NCI-H2107 treated with DMSO at 0.1 percent for 48 hours (cell line): ENCODE measurements at regions not wholly inside any gene's neighbourhood (a gene's known extent, or its start where the extent isn't known, plus 50 kb on each side); places are given as distances from the start of the nearest gene placed in this dataset.

Source experiments
- DNase-seq: peaks from one replicate; lab custom pipeline; 2025; ENCODE audit not compliant: unreplicated experiment; lab: John Stamatoyannopoulos, UW

DNA sequence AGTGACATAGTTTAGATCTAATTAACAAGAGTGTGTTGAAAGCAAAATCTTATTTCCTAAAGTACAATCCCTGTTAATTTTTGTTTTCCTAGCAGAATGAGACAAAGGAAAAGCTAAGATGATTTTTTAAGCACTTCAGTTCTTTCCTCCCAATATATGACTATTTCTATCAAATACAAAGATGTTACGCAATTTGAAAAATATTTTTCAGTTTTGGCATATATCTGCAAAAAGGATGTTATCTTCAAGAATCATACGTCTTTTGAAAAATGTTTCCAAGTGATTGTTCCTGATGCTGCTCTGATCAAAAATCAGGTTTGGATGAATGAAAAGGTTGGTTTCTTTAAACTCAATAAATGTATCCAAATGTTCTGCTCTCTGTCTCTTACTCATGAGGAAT lies 486.7 kb upstream of the CPEB2 start:
- no peak for DNase-seq

DNA sequence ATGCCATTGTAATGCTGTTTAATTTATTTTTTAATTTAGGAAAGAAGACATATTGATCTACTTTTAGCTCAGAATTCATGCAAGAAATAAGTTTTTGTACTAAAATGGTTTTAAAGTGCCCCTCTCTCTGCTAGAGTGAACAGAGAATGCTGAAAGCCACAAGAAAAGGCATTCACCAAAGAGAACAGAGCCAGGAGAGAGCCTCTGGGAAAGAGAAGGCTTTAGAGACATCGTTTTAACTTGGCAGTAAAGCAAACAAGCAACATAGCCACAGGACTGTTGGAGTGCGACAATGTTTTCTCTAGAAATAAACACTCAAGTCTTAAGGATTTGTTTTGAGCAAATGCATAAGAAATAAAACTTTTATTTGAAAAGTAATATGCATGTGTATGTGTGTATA lies 484.1 kb upstream of the CPEB2 start:
- no peak for DNase-seq

DNA sequence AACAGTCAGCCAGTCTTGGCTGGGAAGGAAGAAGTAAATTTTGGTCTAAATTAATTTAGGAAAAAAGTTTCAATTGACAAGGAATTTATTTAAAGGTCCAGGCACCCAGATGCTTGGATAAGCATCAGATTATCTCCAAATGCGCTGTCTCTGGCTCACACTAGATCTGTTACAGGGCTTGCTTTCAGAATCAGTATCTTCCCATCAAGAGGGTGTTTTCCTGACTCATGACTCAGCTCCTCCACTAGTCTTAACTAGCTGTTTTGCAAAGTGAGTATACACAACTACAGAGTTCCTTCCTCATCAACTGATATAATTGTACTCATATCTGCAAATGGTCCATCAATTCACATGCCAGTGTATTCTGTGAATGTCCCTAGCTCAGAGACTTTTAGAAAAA lies 482.1 kb upstream of the CPEB2 start:
- DNase-seq = no peak

- no peak for DNase-seq
Observed at GRCh38 chr4:14524276-14524675, 478.0 kb upstream of the CPEB2 start.

DNA sequence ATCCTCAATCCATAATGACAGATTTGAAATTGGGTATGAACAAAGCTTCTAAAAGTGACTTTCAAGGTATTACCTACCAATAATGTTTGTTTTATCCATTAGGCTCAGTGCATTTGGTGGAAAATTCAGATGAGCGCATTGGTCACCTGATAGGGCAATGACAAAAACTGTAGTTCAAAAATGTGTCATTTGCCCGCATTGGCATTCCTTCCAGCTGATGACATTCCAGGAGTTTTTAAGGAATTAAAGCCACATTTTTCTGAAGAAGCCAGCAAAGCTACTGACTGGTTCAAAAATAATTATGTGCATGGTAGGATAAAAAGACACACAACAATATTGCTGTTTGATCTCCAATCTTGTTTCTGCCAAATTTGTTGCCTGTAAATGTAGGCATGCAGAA lies 473.4 kb upstream of the CPEB2 start:
- DNase-seq = no peak

GRCh38 chr4:14529653-14530052 lies 472.6 kb upstream of the CPEB2 start:
- DNase-seq = no peak

GRCh38 chr4:14532436-14532835 lies 469.8 kb upstream of the CPEB2 start:
- DNase-seq = no peak

GRCh38 chr4:14539246-14539645 lies 463.0 kb upstream of the CPEB2 start:
- DNase-seq = no peak

DNA sequence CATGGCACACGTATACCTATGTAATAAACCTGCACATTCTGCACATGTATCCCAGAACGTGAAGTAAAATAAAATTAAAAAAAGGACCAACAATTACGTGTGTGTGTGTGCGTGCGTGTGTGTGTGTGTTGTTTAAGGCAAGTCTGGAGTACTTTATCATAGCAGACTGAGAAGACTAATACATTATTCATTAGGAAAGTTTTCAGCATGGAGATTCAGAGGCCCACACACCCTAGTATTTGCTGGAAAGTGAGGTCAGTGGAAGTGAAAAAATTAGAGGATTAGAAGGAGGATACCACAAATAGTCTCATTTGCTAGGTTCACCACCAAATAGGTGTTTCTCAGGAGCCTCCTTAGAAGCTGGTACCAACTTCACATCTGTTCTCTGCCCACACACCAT lies 457.1 kb upstream of the CPEB2 start:
- DNase-seq = no peak

- DNase-seq = no peak
Observed at GRCh38 chr4:14545807-14546206, 456.5 kb upstream of the CPEB2 start.

DNA sequence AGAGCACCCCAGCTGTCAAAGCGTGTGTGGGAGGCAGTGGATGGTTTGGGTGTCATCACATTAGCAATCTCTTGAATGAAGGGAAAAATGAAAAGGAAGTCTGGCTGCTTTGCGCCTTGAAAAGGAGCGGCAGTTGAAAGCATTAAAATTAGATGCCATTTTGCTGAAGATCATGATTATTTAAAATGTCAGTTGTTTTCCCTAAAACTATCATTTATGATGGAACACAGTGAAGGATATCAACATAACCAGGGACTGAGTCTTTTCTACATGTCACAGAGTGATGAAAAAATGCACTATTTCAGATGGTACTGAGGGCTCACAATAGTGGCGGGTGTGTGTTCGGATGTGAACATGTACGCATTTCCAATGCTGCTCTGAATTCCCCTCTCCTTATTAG lies 450.2 kb upstream of the CPEB2 start:
- no peak for DNase-seq

- no peak for DNase-seq
Observed at GRCh38 chr4:14559646-14560045, 442.6 kb upstream of the CPEB2 start.

DNA sequence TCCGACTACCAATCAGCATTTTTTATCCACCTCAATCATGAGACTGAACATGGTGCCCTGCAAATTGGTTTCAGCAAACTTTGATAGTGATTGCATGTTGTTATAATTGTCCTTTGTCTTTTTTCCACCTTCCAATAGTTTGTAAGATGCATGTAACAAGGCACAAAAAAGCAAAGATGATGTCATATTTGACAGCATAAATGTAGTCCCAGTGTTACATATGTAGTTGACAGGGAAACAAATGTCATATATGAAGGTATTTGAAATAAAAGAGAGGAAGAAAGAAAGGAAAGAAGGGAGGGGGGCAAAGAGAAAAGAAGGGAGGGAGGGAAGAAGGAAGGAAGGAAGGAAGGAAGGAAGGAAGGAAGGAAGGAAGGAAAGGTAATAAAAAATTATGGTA lies 441.7 kb upstream of the CPEB2 start:
- no peak for DNase-seq

DNA sequence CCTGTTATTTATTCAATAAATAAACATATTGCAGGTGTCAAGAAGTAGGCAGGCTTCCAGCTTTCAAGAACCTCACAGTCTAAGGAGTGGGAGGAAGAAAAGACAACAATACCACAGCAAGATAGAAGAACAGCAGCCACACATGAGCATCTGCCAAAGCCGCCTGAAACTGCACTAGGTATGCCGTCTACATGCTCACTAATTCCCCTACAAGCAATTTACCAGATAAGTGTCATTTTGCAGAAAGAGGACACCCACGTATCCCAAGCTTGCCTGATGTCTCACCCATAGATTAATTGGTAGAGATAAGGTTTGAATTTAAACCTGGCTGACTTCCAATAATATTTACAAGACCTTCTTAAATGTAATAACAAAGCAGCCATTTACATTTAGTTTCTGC lies 439.4 kb upstream of the CPEB2 start:
- DNase-seq = no peak

DNA sequence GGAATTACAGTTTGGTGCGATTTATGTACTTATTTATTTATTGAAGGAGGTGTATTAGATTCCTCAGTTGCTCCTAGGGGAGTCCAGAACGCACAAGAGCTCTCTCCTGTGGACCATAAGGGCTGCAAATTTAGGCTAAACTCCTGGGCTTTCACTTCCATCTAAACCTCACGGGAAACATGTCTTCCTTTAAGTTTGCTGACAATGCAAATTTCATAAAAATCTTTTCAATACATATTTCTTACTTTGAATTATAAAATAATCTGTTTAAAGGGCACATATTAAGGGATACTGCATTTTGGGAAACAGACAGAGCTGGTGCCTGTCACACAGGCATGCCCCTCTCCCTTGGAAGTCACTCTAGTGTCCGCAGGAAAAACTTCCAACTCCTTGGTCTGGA lies 438.0 kb upstream of the CPEB2 start:
- DNase-seq = no peak

DNA sequence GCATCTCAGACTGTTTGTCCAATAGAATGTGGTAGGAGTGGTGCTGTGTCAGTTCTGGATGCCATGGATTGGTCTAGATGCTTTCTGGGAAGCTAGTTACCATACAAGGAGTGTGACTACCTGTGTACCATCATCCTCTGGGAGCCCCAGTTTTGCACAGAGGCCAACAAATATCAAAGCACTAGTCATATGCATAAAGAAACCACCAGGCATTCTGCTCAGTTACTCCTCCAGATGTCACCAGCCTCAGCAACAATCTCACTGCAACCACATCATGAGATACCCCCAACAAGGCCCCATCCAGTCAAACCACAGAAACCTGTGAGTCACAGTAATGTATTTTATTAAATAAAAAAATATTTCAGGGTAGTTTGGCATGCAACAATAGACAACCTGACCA lies 435.8 kb upstream of the CPEB2 start:
- DNase-seq = no peak

DNA sequence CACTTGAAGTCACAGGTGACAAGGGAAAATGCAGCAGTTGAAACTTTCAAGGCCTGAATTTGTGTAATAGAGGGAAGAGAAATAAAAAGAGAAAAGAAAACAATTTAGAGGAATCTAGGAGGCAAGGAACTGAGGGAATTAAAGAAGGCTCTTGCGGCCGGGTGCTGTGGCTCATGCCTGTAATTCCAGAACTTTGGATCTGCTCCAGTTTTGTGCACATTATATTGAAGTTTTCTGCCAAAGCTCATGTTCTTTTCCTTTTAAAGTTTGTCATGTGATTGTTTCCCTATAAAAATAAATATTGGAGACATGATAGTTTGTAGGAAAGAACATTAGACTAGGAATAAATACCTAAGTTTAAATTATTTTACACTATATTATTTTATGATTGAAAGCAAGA lies 433.9 kb upstream of the CPEB2 start:
- no peak for DNase-seq

- no peak for DNase-seq
Observed at GRCh38 chr4:14575289-14575688, 427.0 kb upstream of the CPEB2 start.

DNA sequence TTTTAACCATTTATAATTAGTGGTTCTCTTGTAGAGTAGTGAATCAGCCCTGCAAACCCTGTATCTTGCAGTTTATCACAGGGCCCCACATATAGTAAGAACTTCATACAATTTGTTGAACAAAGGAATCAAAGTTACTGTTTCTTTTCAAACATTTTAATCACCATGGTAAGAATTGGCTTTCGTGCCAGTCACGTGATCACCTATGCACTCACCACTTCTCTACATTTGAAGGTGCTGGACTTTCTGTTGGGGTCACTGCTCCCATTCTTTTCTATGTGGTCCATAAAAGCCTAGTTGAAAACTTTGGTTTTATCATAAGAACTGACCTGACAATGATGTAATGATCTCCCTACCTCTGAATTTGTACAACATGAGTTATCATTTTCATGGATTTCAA lies 426.4 kb upstream of the CPEB2 start:
- DNase-seq = no peak

- no peak for DNase-seq
Observed at GRCh38 chr4:14580061-14580460, 422.2 kb upstream of the CPEB2 start.

GRCh38 chr4:14581741-14582140 lies 420.5 kb upstream of the CPEB2 start:
- no peak for DNase-seq

GRCh38 chr4:14582677-14583076 lies 419.6 kb upstream of the CPEB2 start:
- DNase-seq = no peak

DNA sequence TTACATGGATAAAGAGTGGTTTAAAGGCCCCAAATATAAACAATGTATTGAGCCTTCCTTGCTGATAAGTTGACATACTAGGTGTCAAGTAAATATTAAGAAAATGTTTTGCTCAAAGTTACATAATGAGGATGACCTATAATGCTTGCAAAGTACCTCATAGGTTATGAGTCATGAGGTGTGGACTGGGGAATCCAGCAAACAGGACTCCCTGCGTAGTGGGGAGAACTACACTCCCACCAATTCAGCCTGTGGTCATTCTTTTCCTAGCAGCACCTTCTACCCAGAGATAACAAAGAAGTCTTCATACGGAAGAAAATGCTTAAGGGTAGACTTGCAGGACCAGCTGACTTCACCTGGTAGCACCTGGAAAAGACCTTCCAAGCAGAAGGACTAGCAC lies 418.9 kb upstream of the CPEB2 start:
- DNase-seq = no peak

- no peak for DNase-seq
Observed at GRCh38 chr4:14583752-14584151, 418.5 kb upstream of the CPEB2 start.
